ENCODE measurements at regions not wholly inside any gene's neighbourhood (a gene's known extent, or its start where the extent isn't known, plus 50 kb on each side); places are given as distances from the start of the nearest gene placed in this dataset.

GRCh38 chr15:81856001-81856633 lies 189.7 kb downstream of the MEX3B start:
- TF ChIP-seq CTCF (IDR thresholded peaks at IDR 0.05) (no peak), FOXJ3 (CRISPR knock-in tag; IDR thresholded peaks at IDR 0.05) (no peak), MEF2A (IDR thresholded peaks at IDR 0.05; ENCODE audit: borderline replicate concordance, low read depth) (no peak), SIN3A (IDR thresholded peaks at IDR 0.05; ENCODE audit: borderline replicate concordance, low read depth, low read length) (no peak), POLR2AphosphoS5 (IDR thresholded peaks at IDR 0.05; ENCODE audit: low read depth, low read length) (no peak), RFX5 (IDR thresholded peaks at IDR 0.05; ENCODE audit: low read length) (no peak), RXRA (IDR thresholded peaks at IDR 0.05; ENCODE audit: borderline replicate concordance, low read depth) (no peak), ELF1 (IDR thresholded peaks at IDR 0.05) (no peak), REST (IDR thresholded peaks at IDR 0.05; ENCODE audit: low read depth, low read length) (no peak), USF1 (IDR thresholded peaks at IDR 0.05; ENCODE audit: borderline replicate concordance, low read depth) (no peak), EP300 (IDR thresholded peaks at IDR 0.05; ENCODE audit: borderline replicate concordance in 1 of 2, low read depth in 1 of 2, low read length in 1 of 2) (no peak)
- TF ChIP-seq, protein P1, sequence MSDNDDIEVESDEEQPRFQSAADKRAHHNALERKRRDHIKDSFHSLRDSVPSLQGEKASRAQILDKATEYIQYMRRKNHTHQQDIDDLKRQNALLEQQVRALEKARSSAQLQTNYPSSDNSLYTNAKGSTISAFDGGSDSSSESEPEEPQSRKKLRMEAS (IDR thresholded peaks at IDR 0.05; ENCODE audit: low read depth) = no peak
- TF ChIP-seq, protein P2, sequence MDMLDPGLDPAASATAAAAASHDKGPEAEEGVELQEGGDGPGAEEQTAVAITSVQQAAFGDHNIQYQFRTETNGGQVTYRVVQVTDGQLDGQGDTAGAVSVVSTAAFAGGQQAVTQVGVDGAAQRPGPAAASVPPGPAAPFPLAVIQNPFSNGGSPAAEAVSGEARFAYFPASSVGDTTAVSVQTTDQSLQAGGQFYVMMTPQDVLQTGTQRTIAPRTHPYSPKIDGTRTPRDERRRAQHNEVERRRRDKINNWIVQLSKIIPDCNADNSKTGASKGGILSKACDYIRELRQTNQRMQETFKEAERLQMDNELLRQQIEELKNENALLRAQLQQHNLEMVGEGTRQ (IDR thresholded peaks at IDR 0.05; ENCODE audit: borderline replicate concordance, low read depth, low read length) = no peak
- TF ChIP-seq, protein P3, sequence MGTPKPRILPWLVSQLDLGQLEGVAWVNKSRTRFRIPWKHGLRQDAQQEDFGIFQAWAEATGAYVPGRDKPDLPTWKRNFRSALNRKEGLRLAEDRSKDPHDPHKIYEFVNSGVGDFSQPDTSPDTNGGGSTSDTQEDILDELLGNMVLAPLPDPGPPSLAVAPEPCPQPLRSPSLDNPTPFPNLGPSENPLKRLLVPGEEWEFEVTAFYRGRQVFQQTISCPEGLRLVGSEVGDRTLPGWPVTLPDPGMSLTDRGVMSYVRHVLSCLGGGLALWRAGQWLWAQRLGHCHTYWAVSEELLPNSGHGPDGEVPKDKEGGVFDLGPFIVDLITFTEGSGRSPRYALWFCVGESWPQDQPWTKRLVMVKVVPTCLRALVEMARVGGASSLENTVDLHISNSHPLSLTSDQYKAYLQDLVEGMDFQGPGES (IDR thresholded peaks at IDR 0.05; ENCODE audit: low read depth, low read length) = no peak
